CD14-positive monocyte (primary cell): ENCODE measurements at regions not wholly inside any gene's neighbourhood (a gene's known extent, or its start where the extent isn't known, plus 50 kb on each side); places are given as distances from the start of the nearest gene placed in this dataset.

ENCODE experiments used
- DNase-seq, 3 donors: peaks; one replicate each; pipeline ENCODE4 v3.0.0-alpha.2; 2011 to 2022
- H2AFZ ChIP-seq: 2 replicates; pipeline ENCODE4 v1.6.0; 2012; ENCODE audit warnings: mild to moderate bottlenecking, low read depth, low read length, inconsistent platforms; ENCODE audit not compliant: insufficient read depth, poor library complexity, severe bottlenecking
- H3K27ac ChIP-seq, 2 donors: 1 replicate in 1 of 2; 2 replicates in 1 of 2; pipeline ENCODE4 v1.5.1; 2012 to 2013; ENCODE audit warnings: low read length in 2 of 2, control low read depth in 1 of 2, inconsistent platforms in 1 of 2, low read depth in 1 of 2, mild to moderate bottlenecking in 1 of 2
- H3K27me3 ChIP-seq, 2 donors: one replicate each; pipeline versions ENCODE4 v1.6.0 to v1.6.1; 2011 to 2013; ENCODE audit warnings: low read length in 2 of 2; ENCODE audit not compliant: control insufficient read depth in 2 of 2, insufficient read depth in 2 of 2
- H3K36me3 ChIP-seq, 2 donors: replicated peaks in 1 of 2; 1 replicate in 1 of 2; 2 replicates in 1 of 2; pipeline versions ENCODE4 v1.5.1 to v1.6.1; 2012 to 2013; ENCODE audit warnings: low read length in 2 of 2, control low read depth in 1 of 2, inconsistent platforms in 1 of 2, mild to moderate bottlenecking in 1 of 2; ENCODE audit not compliant: insufficient read depth in 2 of 2, control insufficient read depth in 1 of 2
- H3K4me1 ChIP-seq, 2 donors: 1 replicate in 1 of 2; 2 replicates in 1 of 2; pipeline versions ENCODE4 v1.5.1 to v1.6.1; 2012 to 2013; ENCODE audit warnings: low read length in 2 of 2, control low read depth in 1 of 2, inconsistent platforms in 1 of 2, mild to moderate bottlenecking in 1 of 2, moderate library complexity in 1 of 2; ENCODE audit not compliant: insufficient read depth in 2 of 2, control insufficient read depth in 1 of 2
- H3K4me2 ChIP-seq: replicated peaks from 2 replicates; pipeline ENCODE3; 2012; ENCODE audit warnings: low read length, moderate library complexity, mild to moderate bottlenecking; ENCODE audit not compliant: poor library complexity, severe bottlenecking; ENCODE audit errors: extremely low read depth
- H3K4me3 ChIP-seq, 3 experiments: fragments of 200-600 bp in 1 of 3; sonication (generic) in 1 of 3; replicated peaks in 1 of 3; 1 replicate in 2 of 3; 2 replicates in 1 of 3; pipeline ENCODE4 v1.5.1; 2011 to 2013; ENCODE audit warnings: low read length in 3 of 3, mild to moderate bottlenecking in 3 of 3, control low read depth in 2 of 3, low read depth in 2 of 3, inconsistent platforms in 1 of 3, moderate library complexity in 1 of 3
- H3K79me2 ChIP-seq: 2 replicates; pipeline ENCODE4 v1.6.0; 2012; ENCODE audit warnings: mild to moderate bottlenecking, control low read depth, inconsistent platforms, low read length, moderate library complexity; ENCODE audit not compliant: insufficient read depth
- H3K9ac ChIP-seq: 2 replicates; pipeline ENCODE4 v1.6.0; 2017; ENCODE audit warnings: low read length, mild to moderate bottlenecking; ENCODE audit not compliant: insufficient read depth, poor library complexity, severe bottlenecking
- H3K9me3 ChIP-seq, 2 donors: replicated peaks in 1 of 2; 1 replicate in 1 of 2; 2 replicates in 1 of 2; pipeline versions ENCODE4 v1.5.1 to v1.6.1; 2012 to 2013; ENCODE audit warnings: low read length in 2 of 2, control low read depth in 1 of 2; ENCODE audit not compliant: control insufficient read depth in 1 of 2, insufficient read depth in 1 of 2
- H4K20me1 ChIP-seq: 2 replicates; pipeline ENCODE4 v1.6.0; 2012; ENCODE audit warnings: mild to moderate bottlenecking, low read length, control low read depth, moderate library complexity; ENCODE audit not compliant: insufficient read depth
- H3K27ac Mint-ChIP-seq, 7 donors: one replicate each; pipeline ENCODE4 v1.8.0; 2020; ENCODE audit warnings: mild to moderate bottlenecking in 7 of 7, mixed read lengths in 7 of 7, moderate library complexity in 6 of 7, inconsistent platforms in 2 of 7
- H3K27me3 Mint-ChIP-seq, 3 donors: one replicate each; pipeline ENCODE4 v1.8.0; 2021 to 2022; ENCODE audit warnings: low read depth in 3 of 3, mild to moderate bottlenecking in 3 of 3, mixed read lengths in 3 of 3, moderate library complexity in 3 of 3, inconsistent platforms in 1 of 3
- H3K36me3 Mint-ChIP-seq, 2 donors: one replicate each; pipeline ENCODE4 v1.8.0; 2020; ENCODE audit warnings: mixed read lengths in 2 of 2, inconsistent platforms in 1 of 2, mild to moderate bottlenecking in 1 of 2
- H3K4me1 Mint-ChIP-seq: one replicate; pipeline ENCODE4 v1.8.0; 2020; ENCODE audit warnings: mild to moderate bottlenecking, mixed read lengths
- H3K4me3 Mint-ChIP-seq, 2 donors: one replicate each; pipeline ENCODE4 v1.8.0; 2020; ENCODE audit warnings: mild to moderate bottlenecking in 2 of 2, mixed read lengths in 2 of 2, moderate library complexity in 1 of 2
- H3K9me3 Mint-ChIP-seq, 7 donors: one replicate each; pipeline ENCODE4 v1.8.0; 2020 to 2022; ENCODE audit warnings: mixed read lengths in 7 of 7, mild to moderate bottlenecking in 6 of 7, moderate library complexity in 6 of 7, inconsistent platforms in 2 of 7
- WGBS: methylation state at CpG from one replicate; pipeline ENCODE4 v1.1.5; 2013; ENCODE audit warnings: missing lambda C conversion rate; ENCODE audit not compliant: insufficient coverage; 5-methylcytosine and 5-hydroxymethylcytosine counted together
- intact Hi-C, 2 donors: fragments of 100-400 bp; cut with micrococcal nuclease; formaldehyde crosslinking; loops; one replicate each; pipeline versions ENCODE4 v1.15.0 to v1.15.1; 2023
- TF ChIP-seq, protein P1 (sequence below): fragments of 200-600 bp; IDR thresholded peaks from one replicate; pipeline ENCODE4 v1.8.0; 2022; ENCODE audit warnings: antibody characterized with exemption, mild to moderate bottlenecking

GRCh38 chr7:83873459-83873858 lies 224.5 kb upstream of the SEMA3E start:
- 100% methylated on average over 3 of the region's 4 CpGs for WGBS
- H3K4me1 ChIP-seq = no peaks in the 10 kb centered on the region
- no peak overlapping the region for H3K9ac ChIP-seq
- no peak overlapping the region for H3K4me2 ChIP-seq
- H3K36me3 ChIP-seq = no peaks in the 10 kb centered on the region
- DNase-seq = no peak
- no peaks in the 10 kb centered on the region for H3K27me3 ChIP-seq
- no peaks in the 10 kb centered on the region for H3K79me2 ChIP-seq
- H3K4me3 ChIP-seq = no peak overlapping the region
- Mint-ChIP-seq H3K27me3 (peaks cover 0 to 2% (median 0%) of the 10 kb centered on the region in 3 donors), H3K27ac (no peak overlapping the region), H3K9me3 (peaks cover 0 to 3% (median 0%) of the 10 kb centered on the region in 7 donors), H3K4me1 (peaks cover 3% of the 10 kb centered on the region), H3K36me3 (no peaks in the 10 kb centered on the region), H3K4me3 (no peak overlapping the region)
- H3K27ac ChIP-seq = no peak overlapping the region
- TF ChIP-seq, protein P1, sequence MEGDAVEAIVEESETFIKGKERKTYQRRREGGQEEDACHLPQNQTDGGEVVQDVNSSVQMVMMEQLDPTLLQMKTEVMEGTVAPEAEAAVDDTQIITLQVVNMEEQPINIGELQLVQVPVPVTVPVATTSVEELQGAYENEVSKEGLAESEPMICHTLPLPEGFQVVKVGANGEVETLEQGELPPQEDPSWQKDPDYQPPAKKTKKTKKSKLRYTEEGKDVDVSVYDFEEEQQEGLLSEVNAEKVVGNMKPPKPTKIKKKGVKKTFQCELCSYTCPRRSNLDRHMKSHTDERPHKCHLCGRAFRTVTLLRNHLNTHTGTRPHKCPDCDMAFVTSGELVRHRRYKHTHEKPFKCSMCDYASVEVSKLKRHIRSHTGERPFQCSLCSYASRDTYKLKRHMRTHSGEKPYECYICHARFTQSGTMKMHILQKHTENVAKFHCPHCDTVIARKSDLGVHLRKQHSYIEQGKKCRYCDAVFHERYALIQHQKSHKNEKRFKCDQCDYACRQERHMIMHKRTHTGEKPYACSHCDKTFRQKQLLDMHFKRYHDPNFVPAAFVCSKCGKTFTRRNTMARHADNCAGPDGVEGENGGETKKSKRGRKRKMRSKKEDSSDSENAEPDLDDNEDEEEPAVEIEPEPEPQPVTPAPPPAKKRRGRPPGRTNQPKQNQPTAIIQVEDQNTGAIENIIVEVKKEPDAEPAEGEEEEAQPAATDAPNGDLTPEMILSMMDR = no peak
- no peaks in the 10 kb centered on the region for H4K20me1 ChIP-seq
- intact Hi-C loops = no loop called here
- H2AFZ ChIP-seq = no peak overlapping the region
- H3K9me3 ChIP-seq = no peaks in the 10 kb centered on the region

GRCh38 chr7:83872501-83872900 lies 223.6 kb upstream of the SEMA3E start:
- no peak overlapping the region for H2AFZ ChIP-seq
- no peaks in the 10 kb centered on the region for H3K36me3 ChIP-seq
- Mint-ChIP-seq H3K4me1 (peaks cover 3% of the 10 kb centered on the region), H3K4me3 (no peak overlapping the region), H3K27me3 (peaks cover 0 to 2% (median 0%) of the 10 kb centered on the region in 3 donors), H3K27ac (no peak overlapping the region), H3K9me3 (peaks cover 0 to 3% (median 0%) of the 10 kb centered on the region in 7 donors), H3K36me3 (no peaks in the 10 kb centered on the region)
- WGBS = 95% methylated on average over 3 of the region's 4 CpGs
- TF ChIP-seq, protein P1 = no peak
- H3K4me2 ChIP-seq = no peak overlapping the region
- DNase-seq = no peak
- H3K27me3 ChIP-seq = no peaks in the 10 kb centered on the region
- H3K4me1 ChIP-seq = no peaks in the 10 kb centered on the region
- no peaks in the 10 kb centered on the region for H4K20me1 ChIP-seq
- no peak overlapping the region for H3K9ac ChIP-seq
- H3K4me3 ChIP-seq = no peak overlapping the region
- no peaks in the 10 kb centered on the region for H3K9me3 ChIP-seq
- intact Hi-C loops = no loop called here
- no peaks in the 10 kb centered on the region for H3K79me2 ChIP-seq
- no peak overlapping the region for H3K27ac ChIP-seq
